HEK293 (cell line): ENCODE measurements at regions not wholly inside any gene's neighbourhood (a gene's known extent, or its start where the extent isn't known, plus 50 kb on each side); places are given as distances from the start of the nearest gene placed in this dataset.

Experiments used
- CTCF ChIA-PET: fragments of 350-600 bp; formaldehyde crosslinking; extraction: SDS; loops from one replicate; lab custom pipeline; 2021; ENCODE audit warnings: antibody characterized with exemption; lab: Yijun Ruan, JAX
- POLR2A ChIA-PET: fragments of 300-600 bp; formaldehyde crosslinking; extraction: SDS; loops from one replicate; lab custom pipeline; 2020; ENCODE audit warnings: antibody characterized with exemption, inconsistent platforms; lab: Yijun Ruan, JAX
- H3K27ac ChIP-seq: fragments of 200-500 bp; sonication (Bioruptor generic); 2 replicates; pipeline ENCODE4 v1.5.1; 2014; ENCODE audit warnings: low read depth, low read length, control low read depth, inconsistent platforms; ENCODE audit errors: extremely low read depth
- H3K36me3 ChIP-seq, 2 experiments: fragments of 200-500 bp in 1 of 2; sonication (Bioruptor generic) in 1 of 2; 1 replicate in 1 of 2; 2 replicates in 1 of 2; pipeline ENCODE4 v1.5.1; 2014 to 2017; ENCODE audit warnings: inconsistent platforms in 2 of 2, low read length in 2 of 2; ENCODE audit not compliant: control insufficient read depth in 2 of 2, insufficient read depth in 1 of 2
- H3K4me1 ChIP-seq: fragments of 200-500 bp; sonication (Bioruptor generic); 2 replicates; pipeline ENCODE4 v1.5.1; 2014; ENCODE audit warnings: mild to moderate bottlenecking, low read length, inconsistent platforms; ENCODE audit not compliant: control insufficient read depth, insufficient read depth
- H3K4me3 ChIP-seq: 2 replicates; pipeline ENCODE4 v1.5.1; 2011; ENCODE audit warnings: low read depth, mild to moderate bottlenecking, control low read depth, low read length, moderate library complexity
- H3K9me3 ChIP-seq: fragments of 200-500 bp; sonication (Bioruptor generic); 2 replicates; pipeline ENCODE4 v1.5.1; 2014; ENCODE audit warnings: low read depth, low read length, inconsistent platforms; ENCODE audit not compliant: control insufficient read depth, insufficient read depth
- EGR2 ChIP-seq: fragments of 450-650 bp; formaldehyde crosslinking; IDR thresholded peaks from 2 replicates; pipeline ENCODE4 v1.5.1; 2016; ENCODE audit warnings: low read depth, missing biosample characterization, missing genetic modification characterization
- HOXD13 ChIP-seq: sonication (generic); formaldehyde crosslinking; IDR thresholded peaks from 2 replicates; pipeline ENCODE4 v1.8.0; 2022; ENCODE audit warnings: missing genetic modification reagents, borderline replicate concordance
- KLF10 ChIP-seq: fragments of 450-650 bp; IDR thresholded peaks from 2 replicates; pipeline ENCODE4 v1.5.1; 2018; ENCODE audit warnings: missing biosample characterization, mild to moderate bottlenecking, missing genetic modification characterization
- OSR2 ChIP-seq: fragments of 450-650 bp; formaldehyde crosslinking; IDR thresholded peaks from 2 replicates; pipeline ENCODE4 v1.5.1; 2016; ENCODE audit warnings: missing biosample characterization, missing genetic modification characterization
- RBAK ChIP-seq: fragments of 450-650 bp; formaldehyde crosslinking; IDR thresholded peaks from 2 replicates; pipeline ENCODE4 v1.5.1; 2016; ENCODE audit warnings: missing biosample characterization, missing genetic modification characterization
- ZBTB6 ChIP-seq: fragments of 450-650 bp; formaldehyde crosslinking; IDR thresholded peaks from 2 replicates; pipeline ENCODE4 v1.5.1; 2017; ENCODE audit warnings: missing biosample characterization, missing genetic modification characterization
- ZFP3 ChIP-seq: fragments of 450-650 bp; formaldehyde crosslinking; IDR thresholded peaks from 2 replicates; pipeline ENCODE4 v1.5.1; 2016; ENCODE audit warnings: low read depth, missing biosample characterization, missing genetic modification characterization
- ZNF10 ChIP-seq: fragments of 450-650 bp; formaldehyde crosslinking; IDR thresholded peaks from 2 replicates; pipeline ENCODE4 v1.5.1; 2017; ENCODE audit warnings: missing biosample characterization, missing genetic modification characterization
- ZNF221 ChIP-seq: fragments of 450-650 bp; formaldehyde crosslinking; IDR thresholded peaks from 2 replicates; pipeline ENCODE4 v1.5.1; 2017; ENCODE audit warnings: missing biosample characterization, missing genetic modification characterization, borderline replicate concordance
- ZNF26 ChIP-seq: fragments of 450-650 bp; formaldehyde crosslinking; IDR thresholded peaks from 2 replicates; pipeline ENCODE4 v1.5.1; 2016; ENCODE audit warnings: missing biosample characterization, missing genetic modification characterization
- ZNF335 ChIP-seq: fragments of 450-650 bp; formaldehyde crosslinking; conservative IDR thresholded peaks from 2 replicates; pipeline ENCODE4 v1.5.1; 2016; ENCODE audit warnings: missing biosample characterization, missing genetic modification characterization
- ZNF350 ChIP-seq: fragments of 450-650 bp; formaldehyde crosslinking; IDR thresholded peaks from 2 replicates; pipeline ENCODE4 v1.5.0; 2017; ENCODE audit warnings: missing biosample characterization, mild to moderate bottlenecking, missing genetic modification characterization
- ZNF473 ChIP-seq: fragments of 450-650 bp; formaldehyde crosslinking; IDR thresholded peaks from 2 replicates; pipeline ENCODE4 v1.5.1; 2017; ENCODE audit warnings: missing biosample characterization, missing genetic modification characterization
- ZNF488 ChIP-seq: fragments of 450-650 bp; formaldehyde crosslinking; IDR thresholded peaks from 2 replicates; pipeline ENCODE4 v1.5.1; 2016; ENCODE audit warnings: missing biosample characterization, missing genetic modification characterization
- ZNF510 ChIP-seq: fragments of 450-650 bp; formaldehyde crosslinking; IDR thresholded peaks from 2 replicates; pipeline ENCODE4 v1.5.1; 2018; ENCODE audit warnings: mild to moderate bottlenecking, missing genetic modification characterization, missing biosample characterization; ENCODE audit not compliant: insufficient replicate concordance
- ZNF548 ChIP-seq: fragments of 450-650 bp; formaldehyde crosslinking; IDR thresholded peaks from 2 replicates; pipeline ENCODE4 v1.5.1; 2016; ENCODE audit warnings: missing biosample characterization, missing genetic modification characterization
- ZNF561 ChIP-seq: fragments of 450-650 bp; IDR thresholded peaks from 2 replicates; pipeline ENCODE4 v1.5.1; 2018; ENCODE audit warnings: missing biosample characterization, missing genetic modification characterization, borderline replicate concordance
- ZNF623 ChIP-seq: fragments of 450-650 bp; formaldehyde crosslinking; IDR thresholded peaks from 2 replicates; pipeline ENCODE4 v1.5.1; 2016; ENCODE audit warnings: missing biosample characterization, missing genetic modification characterization
- ZNF624 ChIP-seq: fragments of 450-650 bp; formaldehyde crosslinking; IDR thresholded peaks from 2 replicates; pipeline ENCODE4 v1.5.1; 2017; ENCODE audit warnings: missing biosample characterization, missing genetic modification characterization
- ZNF629 ChIP-seq: fragments of 450-650 bp; formaldehyde crosslinking; IDR thresholded peaks from 2 replicates; pipeline ENCODE4 v1.5.1; 2017; ENCODE audit warnings: missing biosample characterization, missing genetic modification characterization
- ZNF660 ChIP-seq: fragments of 450-650 bp; IDR thresholded peaks from 2 replicates; pipeline ENCODE4 v1.5.1; 2018; ENCODE audit warnings: missing biosample characterization, mild to moderate bottlenecking, missing genetic modification characterization
- TF ChIP-seq, protein P1 (sequence below): fragments of 450-650 bp; formaldehyde crosslinking; IDR thresholded peaks from 2 replicates; pipeline ENCODE4 v1.5.1; 2017; ENCODE audit warnings: missing biosample characterization, mild to moderate bottlenecking, missing genetic modification characterization, moderate library complexity
- TF ChIP-seq, protein P2 (sequence below): fragments of 450-650 bp; formaldehyde crosslinking; IDR thresholded peaks from 2 replicates; pipeline ENCODE4 v1.5.1; 2016; ENCODE audit warnings: missing biosample characterization, missing genetic modification characterization, borderline replicate concordance

DNA sequence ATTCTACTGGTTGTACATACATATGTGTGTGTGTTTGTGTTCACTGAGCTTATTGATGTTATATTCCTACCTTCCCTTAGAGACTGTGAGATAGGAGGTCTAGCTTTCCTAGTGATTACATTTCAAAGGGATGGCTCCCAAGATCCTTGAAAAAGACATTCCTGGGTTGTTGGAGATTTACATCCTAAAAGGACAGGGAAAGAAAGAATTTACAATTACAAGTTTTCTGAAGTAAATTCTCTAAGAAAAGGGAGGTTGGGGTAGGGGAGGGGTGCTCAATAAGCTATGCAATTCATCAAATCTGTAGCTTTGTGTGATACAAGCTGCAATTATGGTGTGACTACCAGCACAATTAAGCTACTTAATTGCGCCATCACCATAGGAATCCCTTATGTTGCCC is 284.3 kb downstream of the NUP35 start:
- no peaks in the 10 kb centered on the region for H3K36me3 ChIP-seq
- TF ChIP-seq ZNF335 (tag by site-specific recombination), result no peak
- no peak for TF ChIP-seq ZNF548 (tag by site-specific recombination)
- TF ChIP-seq OSR2 (tag by site-specific recombination), result no peak
- no peaks in the 10 kb centered on the region for H3K9me3 ChIP-seq
- ChIA-PET POLR2A (no interaction called here), CTCF (no interaction called here)
- no peak overlapping the region for H3K4me3 ChIP-seq
- H3K4me1 ChIP-seq, result no peaks in the 10 kb centered on the region
- no peak overlapping the region for H3K27ac ChIP-seq

DNA sequence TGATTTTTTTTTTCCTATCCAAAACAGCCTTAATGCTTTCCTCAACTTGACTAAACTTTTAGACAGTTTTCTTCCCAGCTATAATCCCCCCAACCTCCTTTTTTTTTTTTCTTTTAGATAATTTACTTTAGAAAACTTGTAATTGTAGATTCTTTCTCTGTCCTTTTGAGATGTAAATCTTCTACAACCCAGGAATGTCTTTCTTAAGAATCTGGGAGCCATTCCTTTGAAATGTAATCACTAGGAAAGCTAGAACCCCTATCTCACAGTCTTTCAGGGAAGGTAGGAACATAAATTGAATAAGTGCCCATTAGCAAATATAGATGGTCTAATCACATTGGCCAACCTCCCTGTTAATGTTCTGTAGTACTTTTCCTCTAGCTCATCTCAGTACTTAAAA is 285.4 kb downstream of the NUP35 start:
- CTCF ChIA-PET, result no interaction called here
- H3K36me3 ChIP-seq, result no peaks in the 10 kb centered on the region
- H3K4me3 ChIP-seq, result no peak overlapping the region
- TF ChIP-seq ZFP3 (tag by site-specific recombination) (no peak), ZNF624 (tag by site-specific recombination) (no peak), ZNF660 (tag by site-specific recombination) (no peak), ZNF510 (no peak), ZNF561 (tag by site-specific recombination) (no peak), EGR2 (tag by site-specific recombination) (no peak), HOXD13 (CRISPR knock-in tag) (no peak), ZBTB6 (tag by site-specific recombination) (no peak), ZNF10 (no peak), ZNF473 (tag by site-specific recombination) (no peak), ZNF26 (tag by site-specific recombination) (no peak), KLF10 (no peak), ZNF221 (no peak), ZNF623 (tag by site-specific recombination) (no peak), RBAK (tag by site-specific recombination) (no peak), ZNF350 (tag by site-specific recombination) (no peak), ZNF488 (tag by site-specific recombination) (no peak), ZNF629 (tag by site-specific recombination) (no peak)
- TF ChIP-seq, protein P1, sequence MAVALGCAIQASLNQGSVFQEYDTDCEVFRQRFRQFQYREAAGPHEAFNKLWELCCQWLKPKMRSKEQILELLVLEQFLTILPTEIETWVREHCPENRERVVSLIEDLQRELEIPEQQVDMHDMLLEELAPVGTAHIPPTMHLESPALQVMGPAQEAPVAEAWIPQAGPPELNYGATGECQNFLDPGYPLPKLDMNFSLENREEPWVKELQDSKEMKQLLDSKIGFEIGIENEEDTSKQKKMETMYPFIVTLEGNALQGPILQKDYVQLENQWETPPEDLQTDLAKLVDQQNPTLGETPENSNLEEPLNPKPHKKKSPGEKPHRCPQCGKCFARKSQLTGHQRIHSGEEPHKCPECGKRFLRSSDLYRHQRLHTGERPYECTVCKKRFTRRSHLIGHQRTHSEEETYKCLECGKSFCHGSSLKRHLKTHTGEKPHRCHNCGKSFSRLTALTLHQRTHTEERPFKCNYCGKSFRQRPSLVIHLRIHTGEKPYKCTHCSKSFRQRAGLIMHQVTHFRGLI (tag by site-specific recombination), result no peak
- TF ChIP-seq, protein P2, sequence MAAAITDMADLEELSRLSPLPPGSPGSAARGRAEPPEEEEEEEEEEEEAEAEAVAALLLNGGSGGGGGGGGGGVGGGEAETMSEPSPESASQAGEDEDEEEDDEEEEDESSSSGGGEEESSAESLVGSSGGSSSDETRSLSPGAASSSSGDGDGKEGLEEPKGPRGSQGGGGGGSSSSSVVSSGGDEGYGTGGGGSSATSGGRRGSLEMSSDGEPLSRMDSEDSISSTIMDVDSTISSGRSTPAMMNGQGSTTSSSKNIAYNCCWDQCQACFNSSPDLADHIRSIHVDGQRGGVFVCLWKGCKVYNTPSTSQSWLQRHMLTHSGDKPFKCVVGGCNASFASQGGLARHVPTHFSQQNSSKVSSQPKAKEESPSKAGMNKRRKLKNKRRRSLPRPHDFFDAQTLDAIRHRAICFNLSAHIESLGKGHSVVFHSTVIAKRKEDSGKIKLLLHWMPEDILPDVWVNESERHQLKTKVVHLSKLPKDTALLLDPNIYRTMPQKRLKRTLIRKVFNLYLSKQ (tag by site-specific recombination), result no peak
- H3K4me1 ChIP-seq, result no peaks in the 10 kb centered on the region
- H3K9me3 ChIP-seq, result no peaks in the 10 kb centered on the region
- no peak overlapping the region for H3K27ac ChIP-seq
- POLR2A ChIA-PET, result no interaction called here
